HL-60 (cell line): ENCODE measurements at regions not wholly inside any gene's neighbourhood (a gene's known extent, or its start where the extent isn't known, plus 50 kb on each side); places are given as distances from the start of the nearest gene placed in this dataset.

ENCODE experiments used
- DNase-seq, 2 experiments: peaks; one replicate each; pipeline ENCODE4 v3.0.0-alpha.2; 2010 to 2020; ENCODE audit warnings: low read depth in 1 of 2, low spot score in 1 of 2
- H3K27ac ChIP-seq: fragments of 250-450 bp; sonication (Bioruptor Pico); replicated peaks from 2 replicates; pipeline ENCODE4 v1.5.1; 2020; ENCODE audit warnings: mild to moderate bottlenecking, moderate library complexity
- H3K27me3 ChIP-seq: fragments of 250-450 bp; sonication (Bioruptor Pico); 2 replicates; pipeline ENCODE4 v1.5.1; 2021; ENCODE audit warnings: mild to moderate bottlenecking, moderate library complexity; ENCODE audit not compliant: insufficient read depth, poor library complexity, severe bottlenecking
- H3K4me3 ChIP-seq: replicated peaks from 2 replicates; pipeline ENCODE4 v1.5.1; 2011; ENCODE audit warnings: mild to moderate bottlenecking, control low read depth, low read length; ENCODE audit not compliant: insufficient read depth
- GABPA ChIP-seq: IDR thresholded peaks from 2 replicates; pipeline ENCODE4 v1.6.1; 2012; ENCODE audit warnings: low read depth
- POLR2AphosphoS5 ChIP-seq: IDR thresholded peaks from 2 replicates; pipeline ENCODE4 v1.6.1; 2012; ENCODE audit warnings: low read depth
- SPI1 ChIP-seq: IDR thresholded peaks from 2 replicates; pipeline ENCODE4 v1.6.1; 2012; ENCODE audit warnings: low read depth, mild to moderate bottlenecking, borderline replicate concordance
- TF ChIP-seq, protein P1 (sequence below): IDR thresholded peaks from one replicate; pipeline ENCODE4 v1.5.1; 2011; ENCODE audit warnings: low read length, control low read depth, inconsistent platforms; ENCODE audit not compliant: insufficient read depth
- TF ChIP-seq, protein P2 (sequence below): IDR thresholded peaks from 2 replicates; pipeline ENCODE4 v1.6.1; 2012; ENCODE audit warnings: low read depth; ENCODE audit not compliant: insufficient replicate concordance

DNA sequence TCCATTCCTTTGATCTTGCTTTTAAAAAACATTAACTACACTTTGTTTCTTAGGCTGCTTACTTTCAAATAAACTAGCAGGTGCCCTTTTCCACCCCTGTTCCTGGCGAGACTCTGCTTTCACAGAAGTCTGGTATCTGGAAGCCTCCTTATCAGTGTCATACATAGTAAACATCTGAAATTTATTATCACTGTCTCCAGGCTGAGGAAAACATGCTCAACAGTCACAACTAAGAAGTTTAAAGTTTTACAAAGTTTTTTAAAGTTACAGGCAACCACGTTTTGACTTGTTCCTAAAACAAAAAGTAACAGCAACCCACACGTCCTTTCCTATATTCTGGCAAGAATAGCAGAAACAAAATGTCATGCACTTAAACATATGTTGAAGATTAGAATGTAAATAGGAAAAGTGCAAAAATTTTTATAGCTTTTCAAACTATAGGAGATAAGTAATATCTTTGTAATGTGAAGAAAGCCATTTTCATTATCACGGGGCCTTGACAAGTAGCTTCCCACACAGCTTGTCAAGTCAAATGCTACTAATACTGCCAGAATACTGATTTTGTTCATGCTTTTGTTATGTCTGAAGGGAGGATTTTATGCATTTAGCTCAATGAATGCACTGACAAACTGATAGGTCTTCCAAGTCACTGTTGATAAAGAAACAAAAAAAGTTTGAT is 275.2 kb upstream of the KCNMB2 start:
- DNase-seq, result no peak
- Histone ChIP-seq H3K27ac (no peak overlapping the region), H3K4me3 (no peak overlapping the region), H3K27me3 (no peaks in the 10 kb centered on the region)
- no peak for TF ChIP-seq POLR2AphosphoS5
- no peak for TF ChIP-seq SPI1
- TF ChIP-seq, protein P1, sequence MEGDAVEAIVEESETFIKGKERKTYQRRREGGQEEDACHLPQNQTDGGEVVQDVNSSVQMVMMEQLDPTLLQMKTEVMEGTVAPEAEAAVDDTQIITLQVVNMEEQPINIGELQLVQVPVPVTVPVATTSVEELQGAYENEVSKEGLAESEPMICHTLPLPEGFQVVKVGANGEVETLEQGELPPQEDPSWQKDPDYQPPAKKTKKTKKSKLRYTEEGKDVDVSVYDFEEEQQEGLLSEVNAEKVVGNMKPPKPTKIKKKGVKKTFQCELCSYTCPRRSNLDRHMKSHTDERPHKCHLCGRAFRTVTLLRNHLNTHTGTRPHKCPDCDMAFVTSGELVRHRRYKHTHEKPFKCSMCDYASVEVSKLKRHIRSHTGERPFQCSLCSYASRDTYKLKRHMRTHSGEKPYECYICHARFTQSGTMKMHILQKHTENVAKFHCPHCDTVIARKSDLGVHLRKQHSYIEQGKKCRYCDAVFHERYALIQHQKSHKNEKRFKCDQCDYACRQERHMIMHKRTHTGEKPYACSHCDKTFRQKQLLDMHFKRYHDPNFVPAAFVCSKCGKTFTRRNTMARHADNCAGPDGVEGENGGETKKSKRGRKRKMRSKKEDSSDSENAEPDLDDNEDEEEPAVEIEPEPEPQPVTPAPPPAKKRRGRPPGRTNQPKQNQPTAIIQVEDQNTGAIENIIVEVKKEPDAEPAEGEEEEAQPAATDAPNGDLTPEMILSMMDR, result no peak
- TF ChIP-seq, protein P2, sequence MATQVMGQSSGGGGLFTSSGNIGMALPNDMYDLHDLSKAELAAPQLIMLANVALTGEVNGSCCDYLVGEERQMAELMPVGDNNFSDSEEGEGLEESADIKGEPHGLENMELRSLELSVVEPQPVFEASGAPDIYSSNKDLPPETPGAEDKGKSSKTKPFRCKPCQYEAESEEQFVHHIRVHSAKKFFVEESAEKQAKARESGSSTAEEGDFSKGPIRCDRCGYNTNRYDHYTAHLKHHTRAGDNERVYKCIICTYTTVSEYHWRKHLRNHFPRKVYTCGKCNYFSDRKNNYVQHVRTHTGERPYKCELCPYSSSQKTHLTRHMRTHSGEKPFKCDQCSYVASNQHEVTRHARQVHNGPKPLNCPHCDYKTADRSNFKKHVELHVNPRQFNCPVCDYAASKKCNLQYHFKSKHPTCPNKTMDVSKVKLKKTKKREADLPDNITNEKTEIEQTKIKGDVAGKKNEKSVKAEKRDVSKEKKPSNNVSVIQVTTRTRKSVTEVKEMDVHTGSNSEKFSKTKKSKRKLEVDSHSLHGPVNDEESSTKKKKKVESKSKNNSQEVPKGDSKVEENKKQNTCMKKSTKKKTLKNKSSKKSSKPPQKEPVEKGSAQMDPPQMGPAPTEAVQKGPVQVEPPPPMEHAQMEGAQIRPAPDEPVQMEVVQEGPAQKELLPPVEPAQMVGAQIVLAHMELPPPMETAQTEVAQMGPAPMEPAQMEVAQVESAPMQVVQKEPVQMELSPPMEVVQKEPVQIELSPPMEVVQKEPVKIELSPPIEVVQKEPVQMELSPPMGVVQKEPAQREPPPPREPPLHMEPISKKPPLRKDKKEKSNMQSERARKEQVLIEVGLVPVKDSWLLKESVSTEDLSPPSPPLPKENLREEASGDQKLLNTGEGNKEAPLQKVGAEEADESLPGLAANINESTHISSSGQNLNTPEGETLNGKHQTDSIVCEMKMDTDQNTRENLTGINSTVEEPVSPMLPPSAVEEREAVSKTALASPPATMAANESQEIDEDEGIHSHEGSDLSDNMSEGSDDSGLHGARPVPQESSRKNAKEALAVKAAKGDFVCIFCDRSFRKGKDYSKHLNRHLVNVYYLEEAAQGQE, result no peak
- no peak for TF ChIP-seq GABPA

DNA sequence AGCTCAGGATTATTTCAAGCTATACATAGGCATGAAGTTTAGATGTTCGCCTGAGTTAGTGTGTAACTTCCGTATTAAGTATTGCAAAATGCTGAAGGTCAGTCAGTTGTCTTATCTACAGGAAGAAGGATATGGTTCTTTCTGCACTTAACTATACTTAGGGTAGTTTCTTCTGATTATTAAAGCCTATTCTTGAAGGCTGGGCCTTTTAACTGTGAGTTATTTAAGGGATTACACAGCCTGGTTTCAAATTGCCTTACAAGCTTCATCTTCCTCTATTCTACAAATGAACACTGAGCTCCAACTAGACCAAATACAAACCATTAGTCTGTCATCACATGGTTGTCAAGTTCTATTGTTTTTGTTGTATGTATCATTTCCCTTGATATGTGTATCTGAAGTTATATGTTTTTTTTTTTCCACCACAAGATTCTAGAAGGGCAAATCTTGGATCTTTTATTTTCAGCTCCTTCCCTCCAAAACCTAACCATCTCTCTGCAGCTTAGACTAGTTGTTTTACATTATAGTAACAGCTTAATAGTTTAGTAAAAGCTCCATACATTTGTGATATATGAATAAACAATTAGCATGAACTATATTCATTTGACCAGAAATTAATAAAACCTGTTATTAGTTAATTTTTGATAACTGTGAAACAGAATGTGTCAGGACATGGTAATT is 272.9 kb upstream of the KCNMB2 start:
- Histone ChIP-seq H3K4me3 (no peak overlapping the region), H3K27me3 (no peaks in the 10 kb centered on the region), H3K27ac (peak overlapping the region; percentile 36; the same call in 1 of the 2 replicates)
- no peak; the same call in 1 of the 2 replicates for TF ChIP-seq SPI1
- TF ChIP-seq, protein P2, result no peak
- no peak for TF ChIP-seq GABPA
- peak; percentile 1 to 18 for DNase-seq

DNA sequence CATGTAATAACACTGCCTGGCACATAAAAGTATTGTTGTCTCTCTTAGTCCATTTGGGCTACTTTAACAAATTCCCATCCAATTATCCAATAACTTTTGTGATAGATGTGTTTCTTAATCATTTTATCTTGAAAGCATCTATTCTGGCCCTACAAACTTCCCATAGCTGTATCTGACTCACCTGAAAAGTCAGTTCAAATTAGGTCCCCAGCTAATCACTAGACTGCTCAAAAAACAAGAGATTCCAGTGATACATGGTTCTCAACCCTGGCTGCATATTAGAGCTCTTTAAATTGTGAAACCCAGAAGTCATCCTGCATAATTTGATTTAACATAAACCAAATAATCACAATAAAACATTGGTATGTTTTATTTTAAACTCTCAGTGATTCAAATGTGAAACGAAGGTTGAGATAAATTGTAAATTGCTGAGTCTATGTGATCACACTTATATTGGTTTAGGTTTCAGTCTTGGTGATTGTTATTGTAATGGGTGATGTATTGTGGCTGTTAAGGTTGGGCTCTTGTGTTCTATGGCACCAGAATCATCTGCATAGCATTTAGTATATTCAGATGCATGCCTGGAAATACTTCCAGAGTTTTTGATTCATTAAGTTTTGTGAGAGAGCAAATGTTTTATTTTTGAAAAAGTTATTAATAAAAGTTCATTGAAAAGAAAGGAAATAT is 268.9 kb upstream of the KCNMB2 start:
- Histone ChIP-seq H3K27ac (no peak overlapping the region), H3K4me3 (no peak overlapping the region), H3K27me3 (no peaks in the 10 kb centered on the region)
- DNase-seq, result no peak
- TF ChIP-seq GABPA, result no peak
- TF ChIP-seq, protein P1, result no peak
- no peak for TF ChIP-seq POLR2AphosphoS5
- TF ChIP-seq SPI1, result no peak
- TF ChIP-seq, protein P2, result no peak
